CD4-positive, alpha-beta T cell treated with Interleukin-2 at 100 ng/mL for 4 hours (primary cell): ENCODE measurements at regions not wholly inside any gene's neighbourhood (a gene's known extent, or its start where the extent isn't known, plus 50 kb on each side); places are given as distances from the start of the nearest gene placed in this dataset.
"Not testable (repeated sequence)": the region's sequence is repeated elsewhere in the genome, so short reads cannot be mapped to it uniquely, and the experiment has no call there.

Source experiments
- DNase-seq: peaks from one replicate; pipeline ENCODE4 v3.0.0-alpha.2; 2020; ENCODE audit warnings: low spot score

GRCh38 chr17:15802917-15803316, 70.8 kb downstream of the TBC1D26 start:
- not testable (repeated sequence) for DNase-seq

GRCh38 chr17:15806825-15807224, 74.7 kb downstream of the TBC1D26 start:
- not testable (repeated sequence) for DNase-seq

- DNase-seq = not testable (repeated sequence)
Observed at GRCh38 chr17:15813388-15813787, 81.3 kb downstream of the TBC1D26 start.

- not testable (repeated sequence) for DNase-seq
Observed at GRCh38 chr17:15814003-15814402, 81.9 kb downstream of the TBC1D26 start.

- DNase-seq = not testable (repeated sequence)
Observed at GRCh38 chr17:15817861-15818260, 85.8 kb downstream of the TBC1D26 start.

GRCh38 chr17:15822280-15822679, 90.2 kb downstream of the TBC1D26 start:
- not testable (repeated sequence) for DNase-seq

GRCh38 chr17:15828727-15829314, 96.7 kb downstream of the TBC1D26 start:
- DNase-seq = peak; percentile 60

GRCh38 chr17:15830221-15830620, 98.1 kb downstream of the TBC1D26 start:
- not testable (repeated sequence) for DNase-seq

GRCh38 chr17:15831182-15831581, 99.1 kb downstream of the TBC1D26 start:
- not testable (repeated sequence) for DNase-seq

- not testable (repeated sequence) for DNase-seq
Observed at GRCh38 chr17:15832921-15833480, 100.9 kb downstream of the TBC1D26 start.

GRCh38 chr17:15833890-15834289, 101.8 kb downstream of the TBC1D26 start:
- not testable (repeated sequence) for DNase-seq

GRCh38 chr17:15835481-15835880, 103.4 kb downstream of the TBC1D26 start:
- DNase-seq = not testable (repeated sequence)

GRCh38 chr17:15836249-15836982, 104.3 kb downstream of the TBC1D26 start:
- DNase-seq = not testable (repeated sequence)

GRCh38 chr17:15836991-15837390, 104.9 kb downstream of the TBC1D26 start:
- not testable (repeated sequence) for DNase-seq

GRCh38 chr17:15847447-15848229, 97.3 kb upstream of the ADORA2B start:
- not testable (repeated sequence) for DNase-seq

- peak; percentile 33 for DNase-seq
Observed at GRCh38 chr17:15849054-15849453, 95.9 kb upstream of the ADORA2B start.

GRCh38 chr17:15850071-15850470, 94.9 kb upstream of the ADORA2B start:
- not testable (repeated sequence) for DNase-seq

- not testable (repeated sequence) for DNase-seq
Observed at GRCh38 chr17:15850687-15851086, 94.2 kb upstream of the ADORA2B start.

GRCh38 chr17:15852863-15853262, 92.1 kb upstream of the ADORA2B start:
- not testable (repeated sequence) for DNase-seq

- DNase-seq = not testable (repeated sequence)
Observed at GRCh38 chr17:15856191-15856590, 88.7 kb upstream of the ADORA2B start.

- DNase-seq = not testable (repeated sequence)
Observed at GRCh38 chr17:15856745-15857144, 88.2 kb upstream of the ADORA2B start.

- DNase-seq = not testable (repeated sequence)
Observed at GRCh38 chr17:15858082-15858481, 86.8 kb upstream of the ADORA2B start.
